ENCODE measurements at regions not wholly inside any gene's neighbourhood (a gene's known extent, or its start where the extent isn't known, plus 50 kb on each side); places are given as distances from the start of the nearest gene placed in this dataset.

DNA sequence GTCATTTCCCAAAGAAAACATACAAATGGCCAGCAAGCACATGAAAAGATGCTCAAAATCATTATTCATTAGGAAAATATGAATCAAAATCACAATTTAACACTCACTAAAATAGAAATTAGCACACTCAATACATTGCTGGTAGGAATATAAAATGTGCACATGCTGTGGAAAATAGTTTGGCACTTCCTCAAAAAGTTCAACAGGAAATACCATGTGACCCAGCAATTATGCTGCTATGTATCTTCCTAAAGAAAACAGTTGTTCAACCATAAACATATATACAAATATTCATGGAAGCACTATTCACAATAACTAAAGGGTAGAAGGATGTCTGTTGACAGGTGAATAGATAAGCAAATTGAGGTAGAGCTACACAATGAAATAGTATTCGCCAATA is 187.3 kb upstream of the SOX6 start:
- no peak for TF ChIP-seq FOXM1 (IDR thresholded peaks at IDR 0.05; ENCODE audit: borderline replicate concordance)
- TF ChIP-seq ARNT (IDR thresholded peaks at IDR 0.05) = no peak
- TF ChIP-seq NFRKB (IDR thresholded peaks at IDR 0.05) = no peak
- no peak for TF ChIP-seq FOXA1 (IDR thresholded peaks at IDR 0.05)
- TF ChIP-seq CTBP1 (IDR thresholded peaks at IDR 0.05; ENCODE audit: borderline replicate concordance) = no peak
- no peak for TF ChIP-seq BHLHE40 (IDR thresholded peaks at IDR 0.05; ENCODE audit: borderline replicate concordance)
- TF ChIP-seq TARDBP (IDR thresholded peaks at IDR 0.05) = no peak
- TF ChIP-seq, protein P1, sequence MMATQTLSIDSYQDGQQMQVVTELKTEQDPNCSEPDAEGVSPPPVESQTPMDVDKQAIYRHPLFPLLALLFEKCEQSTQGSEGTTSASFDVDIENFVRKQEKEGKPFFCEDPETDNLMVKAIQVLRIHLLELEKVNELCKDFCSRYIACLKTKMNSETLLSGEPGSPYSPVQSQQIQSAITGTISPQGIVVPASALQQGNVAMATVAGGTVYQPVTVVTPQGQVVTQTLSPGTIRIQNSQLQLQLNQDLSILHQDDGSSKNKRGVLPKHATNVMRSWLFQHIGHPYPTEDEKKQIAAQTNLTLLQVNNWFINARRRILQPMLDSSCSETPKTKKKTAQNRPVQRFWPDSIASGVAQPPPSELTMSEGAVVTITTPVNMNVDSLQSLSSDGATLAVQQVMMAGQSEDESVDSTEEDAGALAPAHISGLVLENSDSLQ (IDR thresholded peaks at IDR 0.05) = no peak
- no peak for TF ChIP-seq ELF4 (IDR thresholded peaks at IDR 0.05)
- TF ChIP-seq L3MBTL2 (conservative IDR thresholded peaks at IDR 0.05) = no peak
- TF ChIP-seq FOXK2 (IDR thresholded peaks at IDR 0.05) = no peak
- no peak for TF ChIP-seq SUZ12 (IDR thresholded peaks at IDR 0.05)
